OCI-LY7 (cell line): ENCODE measurements at regions not wholly inside any gene's neighbourhood (a gene's known extent, or its start where the extent isn't known, plus 50 kb on each side); places are given as distances from the start of the nearest gene placed in this dataset.

Source experiments
- EZH2phosphoT487 ChIP-seq: fragments of 200-600 bp; sonication (generic); IDR thresholded peaks from 2 replicates; pipeline ENCODE4 v1.6.1; 2018; ENCODE audit warnings: low read depth, borderline replicate concordance, mild to moderate bottlenecking, mixed run types, antibody characterized with exemption, low read length, moderate library complexity, mixed read lengths
- TF ChIP-seq, protein P1 (sequence below): fragments of 200-600 bp; sonication (generic); conservative IDR thresholded peaks from 2 replicates; pipeline ENCODE4 v1.5.1; 2014; ENCODE audit warnings: mild to moderate bottlenecking, antibody characterized with exemption, low read length, moderate library complexity, mixed read lengths

DNA sequence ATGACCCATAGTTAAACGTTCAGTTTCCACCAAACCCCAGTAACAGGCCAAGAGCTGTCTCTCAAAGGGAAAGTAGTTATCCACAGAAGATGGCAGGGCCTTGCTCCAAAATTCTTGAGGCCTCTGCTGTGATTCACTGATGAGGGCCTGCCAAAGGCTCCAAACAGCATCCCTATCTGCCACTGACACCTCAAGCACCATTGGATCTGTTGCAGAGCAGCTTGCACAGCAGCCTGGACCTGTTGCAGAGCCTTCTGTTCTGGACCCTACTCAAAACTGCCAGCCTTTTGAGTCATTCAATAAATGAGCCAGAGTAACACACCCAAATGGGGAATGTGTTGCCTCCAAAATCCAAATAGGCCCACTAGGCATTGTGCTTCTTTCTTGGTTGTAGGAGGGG, 741.5 kb upstream of the RGMB start:
- TF ChIP-seq, protein P1, sequence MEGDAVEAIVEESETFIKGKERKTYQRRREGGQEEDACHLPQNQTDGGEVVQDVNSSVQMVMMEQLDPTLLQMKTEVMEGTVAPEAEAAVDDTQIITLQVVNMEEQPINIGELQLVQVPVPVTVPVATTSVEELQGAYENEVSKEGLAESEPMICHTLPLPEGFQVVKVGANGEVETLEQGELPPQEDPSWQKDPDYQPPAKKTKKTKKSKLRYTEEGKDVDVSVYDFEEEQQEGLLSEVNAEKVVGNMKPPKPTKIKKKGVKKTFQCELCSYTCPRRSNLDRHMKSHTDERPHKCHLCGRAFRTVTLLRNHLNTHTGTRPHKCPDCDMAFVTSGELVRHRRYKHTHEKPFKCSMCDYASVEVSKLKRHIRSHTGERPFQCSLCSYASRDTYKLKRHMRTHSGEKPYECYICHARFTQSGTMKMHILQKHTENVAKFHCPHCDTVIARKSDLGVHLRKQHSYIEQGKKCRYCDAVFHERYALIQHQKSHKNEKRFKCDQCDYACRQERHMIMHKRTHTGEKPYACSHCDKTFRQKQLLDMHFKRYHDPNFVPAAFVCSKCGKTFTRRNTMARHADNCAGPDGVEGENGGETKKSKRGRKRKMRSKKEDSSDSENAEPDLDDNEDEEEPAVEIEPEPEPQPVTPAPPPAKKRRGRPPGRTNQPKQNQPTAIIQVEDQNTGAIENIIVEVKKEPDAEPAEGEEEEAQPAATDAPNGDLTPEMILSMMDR = no peak
- no peak for TF ChIP-seq EZH2phosphoT487
